Esophagus squamous epithelium (tissue), 4 donors: ENCODE measurements at regions not wholly inside any gene's neighbourhood (a gene's known extent, or its start where the extent isn't known, plus 50 kb on each side); places are given as distances from the start of the nearest gene placed in this dataset.
"Not testable (repeated sequence)": the region's sequence is repeated elsewhere in the genome, so short reads cannot be mapped to it uniquely, and the experiment has no call there.

Experiments
- CTCF ChIP-seq, 6 experiments: fragments of 450-650 bp in 4 of 6; fragments of 200-600 bp in 2 of 6; sonication (generic) in 2 of 6; IDR thresholded peaks; one replicate each; pipeline ENCODE4 v1.5.1; 2016 to 2019; ENCODE audit warnings: antibody characterized with exemption in 6 of 6, mild to moderate bottlenecking in 4 of 6, moderate library complexity in 4 of 6
- POLR2A ChIP-seq, 4 donors: fragments of 450-650 bp; IDR thresholded peaks; one replicate each; pipeline ENCODE4 v1.6.1; 2017; ENCODE audit warnings: antibody characterized with exemption in 4 of 4, mild to moderate bottlenecking in 4 of 4, moderate library complexity in 3 of 4

- TF ChIP-seq CTCF, POLR2A (IDR thresholded peaks at IDR 0.05): not testable (repeated sequence)
Measured at GRCh38 chr2:62320137-62320536, 124.2 kb downstream of the B3GNT2 start.
